ENCODE measurements at regions not wholly inside any gene's neighbourhood (a gene's known extent, or its start where the extent isn't known, plus 50 kb on each side); places are given as distances from the start of the nearest gene placed in this dataset.

GRCh38 chr11:80620867-80621266, 1180.0 kb upstream of the TENM4 start:
- no peaks in the 10 kb centered on the region for H3K9me3 ChIP-seq (ENCODE audit: low read length)
- H3K4me2 ChIP-seq (ENCODE audit: low read depth, low read length) = no peak overlapping the region
- in situ Hi-C loops (cut with HindIII; ENCODE audit: extremely low pct_ligation_motif_present, low pct_unique_long_range_greater_than_20kb) = no loop called here
- H3K4me3 ChIP-seq (replicated peaks in 1 of 3; ENCODE audit: insufficient read depth in 1 of 3, low read depth in 2 of 3, low read length in 3 of 3) = no peak overlapping the region
- FAIRE-seq = no peak
- BruUV-seq (replicated peaks) = no TSS peak
- H3K79me2 ChIP-seq (ENCODE audit: insufficient read depth, low read length) = no peaks in the 10 kb centered on the region
- H3K36me3 ChIP-seq (replicated peaks in 1 of 2; ENCODE audit: control insufficient read depth in 1 of 2, insufficient read depth in 2 of 2, low read length in 2 of 2) = no peaks in the 10 kb centered on the region
- H3K27me3 ChIP-seq (ENCODE audit: control insufficient read depth in 1 of 2, insufficient read depth in 2 of 2, low read length in 2 of 2) = no peaks in the 10 kb centered on the region
- H3K9ac ChIP-seq (ENCODE audit: insufficient read depth, low read depth, low read length) = no peak overlapping the region
- intact Hi-C loops (cut with micrococcal nuclease; ENCODE audit: unreplicated experiment) = no loop called here
- H4K20me1 ChIP-seq (ENCODE audit: insufficient read depth, low read length) = no peaks in the 10 kb centered on the region
- no peak overlapping the region for H3K27ac ChIP-seq (ENCODE audit: extremely low read length, insufficient read depth, low read length)
- TF ChIP-seq ZNF484 (CRISPR knock-in tag; IDR thresholded peaks at IDR 0.05; ENCODE audit: borderline replicate concordance, low read depth) (no peak), MLLT10 (CRISPR knock-in tag; IDR thresholded peaks at IDR 0.05) (no peak), HNRNPUL1 (IDR thresholded peaks at IDR 0.05; ENCODE audit: low read depth, low read length) (no peak), CENPT (CRISPR knock-in tag; IDR thresholded peaks at IDR 0.05; ENCODE audit: low read depth) (no peak), KAT7 (CRISPR knock-in tag; IDR thresholded peaks at IDR 0.05; ENCODE audit: borderline replicate concordance) (no peak), SRSF4 (IDR thresholded peaks at IDR 0.05; ENCODE audit: low read depth, low read length, poor library complexity, severe bottlenecking) (no peak), HMG20A (CRISPR knock-in tag; IDR thresholded peaks at IDR 0.05; ENCODE audit: borderline replicate concordance) (no peak), ZNF292 (CRISPR knock-in tag; IDR thresholded peaks at IDR 0.05; ENCODE audit: borderline replicate concordance, low read depth) (no peak), ZNF446 (CRISPR knock-in tag; IDR thresholded peaks at IDR 0.05) (no peak)
- TF ChIP-seq, protein P1, sequence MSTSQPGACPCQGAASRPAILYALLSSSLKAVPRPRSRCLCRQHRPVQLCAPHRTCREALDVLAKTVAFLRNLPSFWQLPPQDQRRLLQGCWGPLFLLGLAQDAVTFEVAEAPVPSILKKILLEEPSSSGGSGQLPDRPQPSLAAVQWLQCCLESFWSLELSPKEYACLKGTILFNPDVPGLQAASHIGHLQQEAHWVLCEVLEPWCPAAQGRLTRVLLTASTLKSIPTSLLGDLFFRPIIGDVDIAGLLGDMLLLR (CRISPR knock-in tag; IDR thresholded peaks at IDR 0.05) = no peak
- TF ChIP-seq, protein P2, sequence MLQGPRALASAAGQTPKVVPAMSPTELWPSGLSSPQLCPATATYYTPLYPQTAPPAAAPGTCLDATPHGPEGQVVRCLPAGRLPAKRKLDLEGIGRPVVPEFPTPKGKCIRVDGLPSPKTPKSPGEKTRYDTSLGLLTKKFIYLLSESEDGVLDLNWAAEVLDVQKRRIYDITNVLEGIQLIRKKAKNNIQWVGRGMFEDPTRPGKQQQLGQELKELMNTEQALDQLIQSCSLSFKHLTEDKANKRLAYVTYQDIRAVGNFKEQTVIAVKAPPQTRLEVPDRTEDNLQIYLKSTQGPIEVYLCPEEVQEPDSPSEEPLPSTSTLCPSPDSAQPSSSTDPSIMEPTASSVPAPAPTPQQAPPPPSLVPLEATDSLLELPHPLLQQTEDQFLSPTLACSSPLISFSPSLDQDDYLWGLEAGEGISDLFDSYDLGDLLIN (CRISPR knock-in tag; IDR thresholded peaks at IDR 0.05; ENCODE audit: borderline replicate concordance) = no peak
- CTCF ChIA-PET (ENCODE audit: low intra/inter-chr PET ratio, low total read pairs) = no interaction called here
- WGBS (ENCODE audit: low lambda C conversion rate) = 20% methylated on average over 2 of the region's 2 CpGs
- H3K4me1 ChIP-seq (ENCODE audit: insufficient read depth, low read length) = no peaks in the 10 kb centered on the region
- no peak for DNase-seq (ENCODE audit: low spot score)
- no peak for ATAC-seq
- no peak overlapping the region for H2AFZ ChIP-seq (ENCODE audit: low read length)
- POLR2A ChIA-PET = no interaction called here
